HG03066 (cell line): ENCODE measurements at regions not wholly inside any gene's neighbourhood (a gene's known extent, or its start where the extent isn't known, plus 50 kb on each side); places are given as distances from the start of the nearest gene placed in this dataset.
"Not testable (repeated sequence)": the region's sequence is repeated elsewhere in the genome, so short reads cannot be mapped to it uniquely, and the experiment has no call there.

ENCODE experiments used
- ATAC-seq: cut with Tn5 transposase; IDR thresholded peaks from one replicate; pipeline ENCODE4 v1.9.1; 2021; ENCODE audit warnings: low read depth; ENCODE audit not compliant: unreplicated experiment

DNA sequence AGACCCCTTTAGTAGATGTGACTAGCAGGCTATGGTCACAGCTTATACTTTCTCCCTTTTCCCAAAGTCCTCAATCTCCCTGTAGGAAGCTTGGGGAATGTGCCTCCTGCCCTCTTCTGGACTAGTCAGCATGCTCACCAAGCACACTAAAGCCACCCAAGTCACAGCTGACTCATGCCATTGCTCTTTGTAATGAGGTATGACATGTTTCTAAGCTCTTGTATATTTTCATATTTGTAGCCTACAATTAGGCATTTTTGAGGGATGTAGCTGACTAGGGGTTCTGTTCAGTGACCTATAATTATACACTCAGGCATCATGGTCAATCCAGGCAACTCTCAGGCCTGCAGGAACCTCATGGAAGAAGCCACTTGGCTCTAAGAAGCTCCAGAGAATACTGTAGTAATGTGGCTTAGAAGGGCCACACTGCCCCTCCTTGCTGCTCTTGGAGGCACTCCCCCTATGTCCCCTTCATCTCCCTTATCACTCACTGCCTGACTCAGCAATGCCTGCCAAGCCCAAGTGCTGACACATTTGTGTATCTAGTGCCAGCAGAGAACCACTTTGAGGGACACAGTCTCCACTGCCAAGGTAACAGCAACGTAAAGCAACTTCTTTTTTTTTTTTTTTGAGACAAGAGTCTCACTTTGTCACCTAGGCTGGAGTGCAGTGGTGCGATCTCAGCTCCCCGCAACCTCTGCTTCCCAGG is 86.2 kb downstream of the RPL27A start:
- ATAC-seq, result no peak

DNA sequence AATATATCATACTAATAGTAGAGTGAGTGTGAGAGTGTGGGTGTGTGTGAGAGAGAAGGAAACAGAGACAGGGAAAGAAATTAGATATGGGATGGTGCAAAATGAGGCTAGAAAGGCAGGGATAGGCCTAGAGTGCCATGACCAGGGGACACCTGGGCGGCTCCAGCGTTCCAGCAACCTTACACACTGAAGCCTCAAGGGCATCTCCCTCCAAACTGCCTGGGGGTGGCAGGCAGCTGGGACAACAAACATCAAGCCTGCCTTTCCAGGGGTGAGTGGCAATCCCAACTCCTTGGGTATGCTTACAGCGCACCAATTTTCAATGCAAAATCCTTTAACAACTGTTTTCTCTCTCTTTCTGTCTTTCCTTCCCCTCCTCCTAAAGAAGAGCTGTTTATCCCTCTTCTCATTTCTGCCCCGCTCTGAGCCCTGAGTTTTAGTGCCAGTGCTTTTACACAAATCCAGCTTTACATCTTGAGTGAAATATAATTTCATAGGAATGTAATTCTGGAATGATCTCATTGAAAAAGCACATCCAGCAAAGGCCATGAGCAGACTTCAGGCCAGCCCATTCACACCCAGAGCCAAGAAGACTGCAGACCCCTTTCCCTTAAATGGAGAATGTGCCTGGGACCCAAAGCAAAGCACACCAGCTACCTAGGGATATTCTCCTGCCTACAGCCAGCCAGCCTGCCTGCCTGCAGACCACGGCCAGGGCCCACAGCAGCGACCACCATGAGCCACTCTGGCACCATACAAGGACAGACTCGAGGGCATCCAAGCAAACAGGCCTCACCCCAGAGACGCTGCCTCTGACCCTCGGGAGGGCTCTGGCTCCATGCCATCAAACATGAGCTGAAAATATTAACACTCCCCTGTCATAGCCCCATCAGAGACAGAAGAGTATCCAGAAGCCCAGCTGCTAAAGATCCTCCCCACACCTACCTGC is 90.3 kb downstream of the RPL27A start:
- ATAC-seq, result no peak

DNA sequence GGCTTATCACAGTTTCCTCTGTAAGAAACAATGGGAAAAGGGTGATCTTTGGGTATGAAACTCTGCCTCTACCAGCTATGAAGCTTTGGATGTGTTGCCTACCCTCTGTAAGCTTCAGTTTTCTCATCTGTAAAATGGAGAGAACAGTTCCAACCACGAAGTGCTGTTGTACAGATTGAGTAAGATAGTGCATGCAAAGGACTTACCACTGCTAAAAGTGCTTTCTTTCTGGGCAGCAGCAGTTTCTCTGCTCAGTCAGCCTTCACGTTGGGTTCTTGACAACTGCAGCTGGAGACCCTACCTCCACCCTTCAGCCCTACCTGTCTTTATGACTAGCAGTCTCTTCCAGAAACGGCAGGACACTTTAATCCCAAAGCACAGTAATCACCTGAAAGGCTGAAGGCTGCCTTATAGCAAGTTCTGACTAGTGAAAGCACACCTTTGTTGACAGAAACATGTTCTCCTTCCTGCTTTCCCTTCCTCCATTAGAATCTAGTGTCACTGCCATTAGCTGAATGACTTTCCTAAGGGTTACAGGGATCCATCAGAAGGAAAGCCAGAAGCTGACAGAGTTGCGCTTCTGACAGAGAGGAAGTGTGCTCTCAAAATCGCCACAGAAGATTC is 91.4 kb downstream of the RPL27A start:
- no peak for ATAC-seq

DNA sequence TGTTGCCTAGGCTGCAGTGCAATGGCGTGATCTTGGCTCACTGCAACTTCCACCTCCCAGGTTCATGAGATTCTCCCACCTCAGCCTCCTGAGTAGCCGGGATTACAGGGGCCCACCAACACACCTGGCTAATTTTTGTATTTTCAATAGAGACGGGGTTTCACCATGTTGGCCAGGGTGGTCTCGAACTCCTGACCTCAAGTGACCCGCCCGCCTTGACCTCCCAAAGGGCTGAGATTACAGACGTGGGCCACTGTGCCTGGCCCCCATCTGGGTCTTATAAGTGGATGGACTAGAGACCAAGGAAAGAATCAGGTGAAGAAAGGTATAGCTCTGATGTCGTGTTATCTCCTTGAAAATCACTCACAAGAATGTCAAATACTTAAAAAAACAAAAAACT is 92.3 kb downstream of the RPL27A start:
- not testable (repeated sequence) for ATAC-seq

DNA sequence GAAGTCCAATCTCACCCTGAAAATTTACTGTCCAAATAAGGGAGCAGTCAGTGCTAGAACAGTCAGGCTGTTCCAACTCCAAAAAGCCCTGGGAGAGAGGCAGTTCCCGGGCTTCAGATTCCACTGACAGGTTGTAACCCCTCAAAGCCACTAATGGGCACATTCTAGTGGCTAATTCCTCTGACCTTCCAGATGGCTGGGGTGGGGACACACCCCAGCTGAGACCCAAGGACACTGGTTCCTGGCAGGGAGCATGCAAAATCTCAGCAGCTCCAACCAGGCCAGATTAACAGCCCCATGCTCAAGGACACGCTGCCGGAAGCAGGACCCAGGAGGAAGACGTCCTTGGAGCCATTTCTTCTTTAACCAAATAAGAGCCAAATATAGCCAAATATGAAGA is 92.7 kb downstream of the RPL27A start:
- no peak for ATAC-seq

DNA sequence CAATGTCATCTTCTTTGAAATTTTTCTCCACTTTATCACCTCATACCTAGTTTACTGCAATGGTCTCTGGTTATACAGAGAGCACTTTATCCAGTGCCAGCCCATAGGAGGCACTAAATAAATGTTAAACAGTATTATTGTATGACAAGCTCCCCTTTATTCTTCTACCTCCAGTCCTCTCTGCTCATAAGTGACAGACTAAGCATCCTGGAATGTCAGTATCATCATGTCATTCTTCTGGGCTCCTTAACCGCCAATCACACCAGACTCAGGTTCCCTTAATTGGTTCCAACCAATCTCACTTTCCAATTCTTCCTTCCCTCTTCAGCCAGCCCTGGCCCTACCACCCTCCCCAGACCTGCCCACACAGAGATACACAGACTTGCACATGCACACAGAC is 93.1 kb downstream of the RPL27A start:
- ATAC-seq, result no peak

DNA sequence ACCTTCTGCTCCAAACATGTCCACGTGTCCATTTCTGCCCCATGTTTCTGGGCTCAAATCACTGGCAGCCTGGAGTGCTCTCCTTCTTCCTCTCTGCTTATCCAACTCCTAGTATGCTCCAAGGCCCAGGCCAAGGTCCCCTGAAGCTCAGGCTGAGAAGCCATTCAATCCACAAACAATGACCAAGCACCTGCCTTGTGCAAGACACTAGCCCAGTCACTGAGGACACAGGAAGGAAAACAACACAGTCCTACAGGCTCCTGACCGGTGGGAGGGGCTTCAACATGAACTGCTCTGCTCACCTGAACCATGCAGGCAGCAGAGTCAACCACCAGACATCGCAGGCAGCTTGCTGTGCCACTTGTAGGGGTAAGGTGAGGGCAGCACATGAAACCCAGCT is 93.6 kb downstream of the RPL27A start:
- no peak for ATAC-seq

DNA sequence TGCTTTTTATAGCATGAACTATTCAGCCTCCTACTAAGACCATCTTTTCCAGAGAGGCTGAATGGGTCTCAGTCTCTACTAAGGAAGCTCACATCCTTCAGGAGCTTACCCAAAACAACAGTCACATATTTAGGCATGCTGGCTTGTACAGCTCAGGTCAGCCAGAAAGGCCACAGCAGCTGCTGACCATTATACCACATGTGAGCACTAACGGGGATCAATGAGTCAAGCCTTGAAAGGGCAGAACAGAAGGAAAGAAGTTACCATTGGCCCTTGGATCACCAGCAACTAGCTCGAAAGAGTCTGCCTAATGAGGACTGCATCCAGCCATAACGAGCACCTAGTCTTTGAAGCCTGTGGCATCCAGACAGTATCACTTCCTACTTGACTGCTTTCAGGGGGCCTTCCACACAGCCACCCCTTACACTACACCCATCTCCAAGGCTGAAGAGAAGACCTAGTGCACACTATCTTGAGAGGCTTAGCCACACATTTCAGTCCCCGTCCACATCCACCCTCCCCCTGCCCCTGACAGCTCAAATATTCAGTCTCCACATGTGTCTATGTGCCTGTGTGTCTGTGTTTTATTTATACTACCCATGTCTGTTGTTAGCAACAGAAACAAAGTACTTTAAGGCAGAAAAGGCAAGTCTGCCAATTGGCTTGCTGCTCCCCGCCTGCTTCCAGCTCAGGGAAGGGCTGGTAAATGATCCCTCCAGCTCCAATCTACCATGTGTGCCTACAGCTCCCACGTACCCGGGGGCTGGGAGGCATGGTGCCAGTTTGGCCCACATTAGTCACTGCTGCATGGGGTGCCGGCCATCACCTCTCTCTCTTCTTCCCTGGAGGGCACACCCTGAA is 95.5 kb downstream of the RPL27A start:
- ATAC-seq, result peak; percentile 58

DNA sequence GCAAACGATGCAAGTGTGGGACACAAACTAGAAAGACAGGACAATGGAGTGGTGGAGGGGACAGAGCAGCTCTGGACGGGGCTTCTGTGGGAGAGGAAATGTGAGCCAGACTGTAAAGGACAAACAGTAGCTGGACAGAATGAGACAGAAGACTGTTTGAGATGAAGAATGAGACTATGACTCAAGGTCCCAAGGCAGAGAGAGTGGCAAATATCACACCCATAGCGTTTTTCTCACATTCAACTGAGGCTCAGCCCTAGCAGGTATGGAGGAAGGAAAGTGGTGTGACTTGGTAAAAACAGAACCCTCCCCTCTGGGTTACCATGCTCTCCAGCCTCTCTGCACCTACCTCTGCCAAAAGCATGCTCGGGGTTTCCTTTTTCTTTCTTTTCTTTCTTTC is 96.5 kb downstream of the RPL27A start:
- ATAC-seq, result no peak

DNA sequence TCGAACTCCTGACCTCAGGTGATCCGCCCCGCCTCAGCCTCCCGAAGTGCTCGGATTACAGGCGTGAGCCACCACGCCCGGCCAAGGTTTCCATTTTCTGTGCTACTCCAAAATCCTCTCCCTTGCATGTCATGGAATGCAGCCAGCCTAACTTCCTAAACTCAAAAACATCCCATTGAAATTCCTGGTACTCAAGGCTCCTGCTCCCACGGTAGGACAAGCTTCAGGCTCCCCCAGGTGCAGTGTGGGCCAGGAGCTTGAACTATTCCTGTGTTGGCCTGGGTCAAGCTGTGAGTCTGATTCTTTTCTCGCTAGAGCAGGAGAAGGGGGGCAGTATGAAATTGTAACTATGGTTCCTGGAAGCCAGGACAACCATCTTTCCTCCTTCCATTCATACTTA is 97.1 kb downstream of the RPL27A start:
- no peak for ATAC-seq

DNA sequence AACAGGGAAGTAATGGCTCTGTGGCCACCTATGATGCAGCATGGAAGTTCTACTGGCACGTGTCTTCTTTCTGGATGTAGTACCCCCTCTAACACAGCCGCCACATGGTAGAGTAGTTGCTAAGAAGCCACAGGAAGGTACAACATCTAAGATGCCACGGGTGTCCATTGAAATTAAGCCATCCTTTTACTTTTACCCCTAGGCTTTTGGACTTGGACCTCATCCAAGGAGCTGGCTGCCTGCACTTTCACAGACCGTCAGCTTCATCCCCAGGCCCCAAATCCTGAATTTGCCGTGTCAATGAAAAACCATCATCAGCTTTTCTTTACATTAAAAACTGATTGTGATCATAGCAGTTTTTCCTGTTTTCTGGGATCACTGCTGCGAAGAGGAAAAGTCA is 102.4 kb downstream of the RPL27A start:
- ATAC-seq, result no peak

DNA sequence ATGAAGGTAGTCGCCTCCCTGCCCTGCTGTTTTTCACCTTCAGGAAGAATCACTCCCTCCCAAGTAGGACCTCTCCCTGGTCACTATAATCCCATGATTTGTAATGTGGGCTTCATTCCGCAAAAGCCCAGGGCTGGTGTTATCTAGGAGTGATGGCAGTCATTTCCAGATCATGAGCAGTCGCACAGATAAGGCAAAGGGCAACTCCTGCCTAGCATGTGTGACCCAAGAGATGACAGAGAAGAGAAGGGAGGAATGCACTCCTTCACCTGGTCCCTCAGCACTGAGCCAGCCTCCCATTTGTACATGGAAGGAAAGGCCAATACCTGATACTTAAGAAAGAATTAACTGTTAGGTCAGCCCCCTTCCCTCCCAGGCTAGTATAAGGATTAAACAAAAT is 102.9 kb downstream of the RPL27A start:
- no peak for ATAC-seq

DNA sequence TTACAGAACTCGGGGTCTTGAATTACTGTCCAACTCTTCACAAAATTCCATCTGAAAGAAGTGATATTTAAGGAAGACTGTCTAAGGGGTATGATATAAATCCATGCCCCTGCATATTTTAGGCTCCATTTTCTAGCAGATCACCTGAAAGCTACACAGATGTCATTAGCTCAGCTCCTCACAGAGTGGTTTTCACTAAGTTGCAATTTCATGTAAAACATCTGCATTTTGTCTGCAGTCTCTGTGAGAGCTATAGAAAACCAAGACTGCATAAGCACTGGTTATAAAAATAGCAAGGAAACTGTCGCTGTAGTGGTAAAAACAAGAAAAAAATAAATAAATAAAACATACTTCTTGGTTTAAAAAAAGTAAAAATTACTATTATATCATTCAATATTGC is 103.4 kb downstream of the RPL27A start:
- no peak for ATAC-seq

DNA sequence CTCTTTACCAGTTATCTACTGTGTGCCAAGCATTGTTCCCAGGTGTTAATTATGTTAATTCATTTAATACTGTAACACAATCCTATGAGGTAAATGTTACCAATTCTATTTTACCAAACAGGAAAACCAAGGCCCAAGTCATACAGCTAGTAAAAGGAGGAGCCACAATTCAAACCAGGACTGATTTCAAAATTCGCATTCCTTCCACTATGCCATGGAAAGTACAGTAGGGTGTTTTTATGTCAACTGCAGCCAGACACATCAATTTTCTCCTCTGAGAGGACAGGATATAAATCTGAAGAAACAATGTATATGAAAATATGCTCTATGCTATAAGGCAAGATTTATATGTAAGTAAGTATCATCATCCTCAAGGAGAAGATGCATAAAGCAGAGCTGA is 104.3 kb downstream of the RPL27A start:
- no peak for ATAC-seq

DNA sequence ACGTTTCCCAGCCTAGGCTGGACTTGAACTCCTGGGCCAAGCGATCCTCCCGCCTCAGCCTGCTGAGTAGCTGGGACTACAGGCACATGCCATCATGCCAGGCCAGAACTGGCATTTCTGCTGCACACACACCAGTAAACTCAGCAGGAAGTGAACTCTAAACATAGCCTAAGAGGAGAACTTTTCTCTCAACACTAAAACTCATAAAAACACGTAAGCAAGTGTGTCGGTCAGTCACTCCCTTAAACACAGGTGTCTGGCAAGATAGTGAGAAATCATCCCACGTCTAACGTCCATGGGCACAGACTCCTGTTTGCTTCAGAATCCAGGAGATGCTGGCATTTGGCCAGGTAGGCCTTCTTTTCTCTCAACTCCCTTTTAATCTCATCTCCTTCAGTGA is 104.8 kb downstream of the RPL27A start:
- ATAC-seq, result no peak

DNA sequence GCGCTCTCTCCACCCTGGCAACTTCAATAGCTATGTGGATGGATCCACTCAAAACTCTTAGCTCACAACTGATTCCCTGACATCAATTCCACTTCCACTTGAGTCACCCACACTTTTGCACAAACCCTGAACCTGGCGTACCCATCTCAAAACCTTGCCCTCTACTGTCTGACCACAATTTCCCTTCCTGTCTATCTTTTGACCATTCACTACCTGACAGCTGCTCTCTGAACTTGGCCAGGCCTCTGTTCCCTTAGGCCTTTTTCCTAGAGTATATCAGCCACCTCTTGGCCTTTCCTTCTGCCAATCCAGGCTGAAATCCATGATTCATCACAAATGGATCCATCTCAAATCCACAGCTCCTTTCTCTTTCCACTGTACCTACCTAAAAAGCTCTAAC is 106.0 kb downstream of the RPL27A start:
- ATAC-seq, result no peak

DNA sequence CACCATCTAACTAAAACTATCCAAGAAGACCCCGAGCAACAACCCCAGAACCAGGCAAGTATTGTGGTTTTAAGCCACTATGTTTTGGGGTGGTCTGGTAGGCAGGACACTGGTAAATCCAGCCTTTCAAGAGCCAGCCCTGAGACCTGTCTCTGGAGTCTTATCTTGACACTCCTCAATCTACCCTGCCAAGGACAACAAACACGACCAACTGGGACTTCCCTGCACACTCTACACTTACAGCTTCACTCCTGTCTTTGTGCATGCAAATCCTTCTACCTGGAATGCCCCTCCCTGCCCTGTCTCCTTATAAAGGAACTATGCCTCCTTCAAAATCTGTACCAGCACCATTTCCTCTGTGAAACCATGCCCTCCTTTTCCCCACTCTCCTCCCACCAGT is 107.3 kb downstream of the RPL27A start:
- no peak for ATAC-seq

DNA sequence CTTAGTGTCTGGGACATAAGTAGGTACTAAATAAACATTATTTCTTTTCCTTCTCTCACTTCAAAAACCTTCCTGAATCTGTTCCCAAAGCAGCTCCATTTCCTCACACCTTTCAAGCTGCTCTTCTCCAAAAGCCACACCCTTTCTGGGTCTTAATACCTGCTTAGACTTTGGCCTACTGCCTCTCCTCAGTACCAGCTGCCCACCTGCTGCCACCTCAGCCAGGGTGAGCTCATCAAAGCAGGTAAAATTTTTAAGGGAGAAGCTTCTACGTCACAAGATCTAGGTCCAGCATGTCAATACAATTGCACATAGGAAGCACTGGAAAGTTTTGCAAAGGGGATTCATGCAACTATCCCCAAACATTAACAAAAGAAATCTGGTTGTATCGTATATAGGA is 108.4 kb downstream of the RPL27A start:
- no peak for ATAC-seq

DNA sequence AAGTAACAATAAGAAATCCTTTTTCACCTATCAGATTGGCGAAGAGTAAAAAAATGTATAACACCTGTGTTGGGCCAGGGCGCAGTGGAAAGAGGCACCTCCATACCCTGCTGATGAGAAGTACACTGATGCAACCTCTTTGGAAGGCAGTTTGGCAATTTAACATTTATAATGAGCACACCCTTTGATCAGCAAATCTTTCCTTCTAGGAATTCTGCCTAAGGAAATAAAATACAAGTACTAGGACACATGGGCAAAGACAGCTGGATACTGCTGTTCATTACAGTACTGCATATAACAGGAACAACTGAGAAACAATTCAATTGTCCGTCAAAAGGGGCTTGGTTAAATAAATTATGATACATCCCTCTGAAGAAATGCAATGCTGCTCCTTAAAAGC is 110.1 kb downstream of the RPL27A start:
- ATAC-seq, result no peak

DNA sequence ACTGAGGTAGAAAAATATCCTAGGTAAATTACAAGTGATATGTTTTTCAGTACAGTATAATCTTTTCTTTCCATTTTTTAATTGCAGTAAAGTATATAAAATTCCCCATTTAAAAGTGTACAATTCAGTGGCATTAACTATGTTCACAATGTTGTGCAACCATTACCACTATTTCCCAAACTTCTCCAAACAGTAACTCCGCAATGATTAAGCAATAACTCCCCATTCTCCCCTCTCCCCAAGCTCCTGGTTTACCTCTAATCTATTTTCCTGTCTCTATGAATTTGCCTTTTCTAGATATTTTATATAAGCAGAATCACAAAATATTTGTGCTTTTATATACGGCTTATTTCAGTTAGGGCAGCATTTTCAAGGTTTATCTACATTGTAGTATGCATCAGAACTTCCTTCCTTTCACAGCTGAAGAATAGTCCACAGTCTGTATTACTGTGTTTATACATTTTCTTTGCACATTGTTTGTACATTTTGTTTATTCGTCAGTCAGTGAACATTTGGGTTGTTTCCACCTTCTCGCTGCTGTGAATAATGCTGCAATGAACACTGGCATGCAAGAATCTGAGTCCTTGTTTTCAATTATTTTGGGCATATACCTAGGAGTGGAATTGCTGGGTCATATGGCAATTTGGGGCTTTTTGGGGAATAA is 110.7 kb downstream of the RPL27A start:
- ATAC-seq, result no peak
